ENCODE measurements at regions not wholly inside any gene's neighbourhood (a gene's known extent, or its start where the extent isn't known, plus 50 kb on each side); places are given as distances from the start of the nearest gene placed in this dataset.

DNA sequence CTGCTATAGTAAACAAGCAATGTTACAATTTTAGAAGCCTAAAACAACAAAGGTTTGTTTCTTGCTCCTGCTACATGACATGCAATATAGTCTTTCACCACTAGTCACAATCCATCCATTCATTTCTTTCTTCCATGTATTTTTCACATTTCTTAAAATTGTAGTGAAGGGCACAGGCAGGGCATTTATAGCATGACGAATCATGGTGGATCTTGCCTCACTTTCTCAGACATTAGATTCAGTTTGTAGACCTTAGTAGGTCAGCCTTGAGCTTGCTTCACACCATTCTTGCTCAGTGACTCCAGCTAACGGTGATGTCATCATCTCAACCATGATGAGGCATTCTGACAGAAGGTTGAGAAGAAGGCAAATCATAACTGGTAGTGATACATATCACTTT, 546.8 kb downstream of the TBL1XR1 start:
- no peak overlapping the region for H3K4me3 Mint-ChIP-seq
- Histone ChIP-seq H3K79me2 (ENCODE audit: insufficient read depth, low read length) (no peaks in the 10 kb centered on the region), H3K23me2 (ENCODE audit: insufficient read length, low read depth, low read length, poor library complexity, severe bottlenecking) (no peaks in the 10 kb centered on the region), H2BK120ac (ENCODE audit: low read depth, low read length, poor library complexity, severe bottlenecking) (no peak overlapping the region), H3K4me2 (ENCODE audit: insufficient read depth, insufficient read length, low read length) (no peak overlapping the region), H2AFZ (ENCODE audit: low read length) (no peak overlapping the region), H2BK5ac (ENCODE audit: insufficient read length, low read length) (no peak overlapping the region), H3K27ac (ENCODE audit: insufficient read length, low read depth, low read length) (no peak overlapping the region), H3K9ac (ENCODE audit: extremely low read depth, insufficient read length, low read length) (no peak overlapping the region), H3K9me3 (ENCODE audit: control insufficient read depth, low read depth, low read length) (no peaks in the 10 kb centered on the region), H4K8ac (replicated peaks; ENCODE audit: insufficient read length, low read depth, low read length) (no peak overlapping the region), H3K18ac (ENCODE audit: insufficient read length, low read depth, low read length) (no peak overlapping the region), H4K20me1 (ENCODE audit: control insufficient read depth, insufficient read depth, insufficient read length) (no peaks in the 10 kb centered on the region), H2BK15ac (ENCODE audit: low read depth, low read length) (no peak overlapping the region), H3K27me3 (ENCODE audit: insufficient read depth, low read length) (no peaks in the 10 kb centered on the region), H3T11ph (ENCODE audit: low read length) (no peak overlapping the region), H2BK12ac (ENCODE audit: insufficient read length, low read depth, low read length) (no peak overlapping the region), H4K91ac (ENCODE audit: insufficient read length, low read depth, low read length) (no peak overlapping the region), H3K4ac (ENCODE audit: low read depth, low read length) (no peak overlapping the region), H2BK20ac (ENCODE audit: low read depth, low read length, poor library complexity, severe bottlenecking) (no peak overlapping the region), H3K4me1 (ENCODE audit: insufficient read depth, low read length) (no peaks in the 10 kb centered on the region), H3K79me1 (ENCODE audit: insufficient read depth, low read depth, low read length, poor library complexity, severe bottlenecking) (no peaks in the 10 kb centered on the region), H3K23ac (ENCODE audit: insufficient read length, low read depth, low read length) (no peak overlapping the region), H3K56ac (ENCODE audit: insufficient read length, low read depth, low read length) (no peak overlapping the region), H2AK5ac (ENCODE audit: insufficient read length, low read length) (no peak overlapping the region), H3K14ac (ENCODE audit: insufficient read depth, low read length) (no peak overlapping the region), H4K5ac (ENCODE audit: insufficient read length, low read depth, low read length) (no peak overlapping the region)
- no peaks in the 10 kb centered on the region for H3K9me3 Mint-ChIP-seq
- TF ChIP-seq, protein P1, sequence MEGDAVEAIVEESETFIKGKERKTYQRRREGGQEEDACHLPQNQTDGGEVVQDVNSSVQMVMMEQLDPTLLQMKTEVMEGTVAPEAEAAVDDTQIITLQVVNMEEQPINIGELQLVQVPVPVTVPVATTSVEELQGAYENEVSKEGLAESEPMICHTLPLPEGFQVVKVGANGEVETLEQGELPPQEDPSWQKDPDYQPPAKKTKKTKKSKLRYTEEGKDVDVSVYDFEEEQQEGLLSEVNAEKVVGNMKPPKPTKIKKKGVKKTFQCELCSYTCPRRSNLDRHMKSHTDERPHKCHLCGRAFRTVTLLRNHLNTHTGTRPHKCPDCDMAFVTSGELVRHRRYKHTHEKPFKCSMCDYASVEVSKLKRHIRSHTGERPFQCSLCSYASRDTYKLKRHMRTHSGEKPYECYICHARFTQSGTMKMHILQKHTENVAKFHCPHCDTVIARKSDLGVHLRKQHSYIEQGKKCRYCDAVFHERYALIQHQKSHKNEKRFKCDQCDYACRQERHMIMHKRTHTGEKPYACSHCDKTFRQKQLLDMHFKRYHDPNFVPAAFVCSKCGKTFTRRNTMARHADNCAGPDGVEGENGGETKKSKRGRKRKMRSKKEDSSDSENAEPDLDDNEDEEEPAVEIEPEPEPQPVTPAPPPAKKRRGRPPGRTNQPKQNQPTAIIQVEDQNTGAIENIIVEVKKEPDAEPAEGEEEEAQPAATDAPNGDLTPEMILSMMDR (conservative IDR thresholded peaks at IDR 0.05): peak; percentile 53
- H3K27ac Mint-ChIP-seq: no peak overlapping the region
- H3K4me1 Mint-ChIP-seq: no peaks in the 10 kb centered on the region
- no peaks in the 10 kb centered on the region for H3K27me3 Mint-ChIP-seq (ENCODE audit: low read depth)
- no peaks in the 10 kb centered on the region for H3K36me3 Mint-ChIP-seq (ENCODE audit: insufficient read depth in 1 of 3, low read depth in 3 of 3)
- no peak for DNase-seq
- no CpG with 5 or more reads among the region's 2 CpGs for WGBS (ENCODE audit: extremely low coverage, insufficient read length, low lambda C conversion rate)

Measured in H9 (cell line).